T47D (cell line): ENCODE measurements at regions not wholly inside any gene's neighbourhood (a gene's known extent, or its start where the extent isn't known, plus 50 kb on each side); places are given as distances from the start of the nearest gene placed in this dataset.

Experiments used
- DNase-seq, 2 experiments: peaks; one replicate each; pipeline versions ENCODE4 v3.0.0 to v3.0.0-alpha.2; 2011 to 2012; ENCODE audit warnings: low read depth in 1 of 2, low spot score in 1 of 2
- JUND ChIP-seq: IDR thresholded peaks from 2 replicates; pipeline ENCODE4 v1.6.1; 2012; ENCODE audit warnings: low read depth
- in situ Hi-C: cut with HindIII; loops from 2 replicates; pipeline ENCODE4 v1.10.0; 2016; ENCODE audit warnings: low sequenced_read_pairs, low pct_unique_long_range_greater_than_20kb

- TF ChIP-seq JUND: no peak
- DNase-seq: no peak
- in situ Hi-C loops: no loop called here
Observed at GRCh38 chr12:77488041-77488620, 342.6 kb upstream of the NAV3 start.

- no peak for TF ChIP-seq JUND
- DNase-seq: no peak
- in situ Hi-C loops: no loop called here
Observed at GRCh38 chr12:77486872-77487271, 343.8 kb upstream of the NAV3 start.

GRCh38 chr12:77485961-77486854 lies 344.5 kb upstream of the NAV3 start:
- no peak for TF ChIP-seq JUND
- in situ Hi-C loops: no loop called here
- DNase-seq: no peak

GRCh38 chr12:77481687-77482086 lies 349.0 kb upstream of the NAV3 start:
- no peak for DNase-seq
- no peak for TF ChIP-seq JUND
- in situ Hi-C loops: no loop called here

GRCh38 chr12:77477907-77478533 lies 352.7 kb upstream of the NAV3 start:
- TF ChIP-seq JUND: no peak
- no peak for DNase-seq
- in situ Hi-C loops: no loop called here

GRCh38 chr12:77471801-77472200 lies 358.9 kb upstream of the NAV3 start:
- no peak for TF ChIP-seq JUND
- DNase-seq: no peak
- in situ Hi-C loops: no loop called here

GRCh38 chr12:77469578-77470333 lies 360.9 kb upstream of the NAV3 start:
- TF ChIP-seq JUND: no peak
- in situ Hi-C loops: no loop called here
- DNase-seq: no peak

GRCh38 chr12:77442633-77443032 lies 377.3 kb upstream of the E2F7 start:
- in situ Hi-C loops: no loop called here
- no peak for TF ChIP-seq JUND
- DNase-seq: no peak

GRCh38 chr12:77439749-77440148 lies 374.4 kb upstream of the E2F7 start:
- DNase-seq: no peak
- TF ChIP-seq JUND: no peak
- in situ Hi-C loops: no loop called here

- DNase-seq: no peak
- no peak for TF ChIP-seq JUND
- in situ Hi-C loops: no loop called here
Observed at GRCh38 chr12:77438644-77439043, 373.3 kb upstream of the E2F7 start.

GRCh38 chr12:77437206-77437605 lies 371.8 kb upstream of the E2F7 start:
- no peak for DNase-seq
- no peak for TF ChIP-seq JUND
- in situ Hi-C loops: no loop called here

GRCh38 chr12:77435446-77436091 lies 370.2 kb upstream of the E2F7 start:
- in situ Hi-C loops: no loop called here
- DNase-seq: no peak
- no peak for TF ChIP-seq JUND

GRCh38 chr12:77433799-77434198 lies 368.4 kb upstream of the E2F7 start:
- in situ Hi-C loops: no loop called here
- no peak for DNase-seq
- no peak for TF ChIP-seq JUND
